ENCODE measurements at regions not wholly inside any gene's neighbourhood (a gene's known extent, or its start where the extent isn't known, plus 50 kb on each side); places are given as distances from the start of the nearest gene placed in this dataset.

DNA sequence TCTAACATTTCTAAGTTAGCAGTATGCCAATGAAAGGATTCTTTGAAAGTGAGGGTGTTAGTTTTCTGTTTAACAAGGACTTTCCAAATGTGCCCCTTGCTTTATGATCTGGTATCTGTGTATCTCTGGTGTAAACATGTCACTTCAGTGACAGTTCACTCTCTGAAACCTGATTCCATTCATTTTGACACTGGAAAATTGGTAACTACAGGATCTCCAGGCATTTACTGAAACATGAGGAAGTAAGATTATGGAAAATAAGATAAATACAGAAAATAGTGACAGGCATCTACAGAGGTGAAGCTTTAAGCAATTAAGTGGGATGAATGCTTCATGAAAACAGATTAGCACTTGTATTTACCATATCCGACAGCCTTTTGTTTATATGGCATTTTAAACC, 101.6 kb upstream of the MYO16 start:
- H3K36me3 Mint-ChIP-seq (ENCODE audit: low read depth): no peaks in the 10 kb centered on the region
- CTCF ChIA-PET: no interaction called here
- no peak overlapping the region for H3K27ac Mint-ChIP-seq
- ATAC-seq: no peak
- H3K4me1 Mint-ChIP-seq (ENCODE audit: low read depth): no peaks in the 10 kb centered on the region
- H3K9me3 Mint-ChIP-seq: peaks cover 3% of the 10 kb centered on the region
- TF ChIP-seq, protein P1, sequence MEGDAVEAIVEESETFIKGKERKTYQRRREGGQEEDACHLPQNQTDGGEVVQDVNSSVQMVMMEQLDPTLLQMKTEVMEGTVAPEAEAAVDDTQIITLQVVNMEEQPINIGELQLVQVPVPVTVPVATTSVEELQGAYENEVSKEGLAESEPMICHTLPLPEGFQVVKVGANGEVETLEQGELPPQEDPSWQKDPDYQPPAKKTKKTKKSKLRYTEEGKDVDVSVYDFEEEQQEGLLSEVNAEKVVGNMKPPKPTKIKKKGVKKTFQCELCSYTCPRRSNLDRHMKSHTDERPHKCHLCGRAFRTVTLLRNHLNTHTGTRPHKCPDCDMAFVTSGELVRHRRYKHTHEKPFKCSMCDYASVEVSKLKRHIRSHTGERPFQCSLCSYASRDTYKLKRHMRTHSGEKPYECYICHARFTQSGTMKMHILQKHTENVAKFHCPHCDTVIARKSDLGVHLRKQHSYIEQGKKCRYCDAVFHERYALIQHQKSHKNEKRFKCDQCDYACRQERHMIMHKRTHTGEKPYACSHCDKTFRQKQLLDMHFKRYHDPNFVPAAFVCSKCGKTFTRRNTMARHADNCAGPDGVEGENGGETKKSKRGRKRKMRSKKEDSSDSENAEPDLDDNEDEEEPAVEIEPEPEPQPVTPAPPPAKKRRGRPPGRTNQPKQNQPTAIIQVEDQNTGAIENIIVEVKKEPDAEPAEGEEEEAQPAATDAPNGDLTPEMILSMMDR (IDR thresholded peaks at IDR 0.05): no peak
- no peak for DNase-seq
- H3K27me3 Mint-ChIP-seq: peaks cover 6% of the 10 kb centered on the region
- intact Hi-C loops (cut with micrococcal nuclease): no loop called here
- no peak overlapping the region for H3K4me3 Mint-ChIP-seq
- POLR2A ChIA-PET: no interaction called here

DNA sequence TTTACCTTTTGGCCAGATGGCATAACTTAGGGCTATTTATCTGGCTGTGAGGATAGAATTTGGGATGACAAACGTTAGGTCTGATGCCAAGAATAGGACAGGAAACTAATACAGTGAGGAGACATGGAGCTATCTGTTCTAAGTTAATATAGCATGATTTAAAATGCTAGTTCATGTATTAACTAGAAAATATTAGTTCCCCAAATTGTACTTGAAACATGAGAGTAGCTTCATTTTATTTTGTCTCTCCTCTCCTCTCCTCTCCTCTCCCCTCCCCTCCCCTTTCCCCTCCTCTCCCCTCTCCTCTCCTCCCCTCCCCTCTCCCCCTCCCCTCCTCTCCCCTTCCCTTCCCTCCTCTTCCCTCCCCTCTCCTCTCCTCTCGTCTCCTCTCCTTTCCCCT, 101.1 kb upstream of the MYO16 start:
- TF ChIP-seq, protein P1 (IDR thresholded peaks at IDR 0.05): no peak
- no peak overlapping the region for H3K4me3 Mint-ChIP-seq
- no peak for DNase-seq
- no peak overlapping the region for H3K27ac Mint-ChIP-seq
- H3K4me1 Mint-ChIP-seq (ENCODE audit: low read depth): no peaks in the 10 kb centered on the region
- no peaks in the 10 kb centered on the region for H3K36me3 Mint-ChIP-seq (ENCODE audit: low read depth)
- ChIA-PET CTCF (no interaction called here), POLR2A (no interaction called here)
- intact Hi-C loops (cut with micrococcal nuclease): no loop called here
- no peak for ATAC-seq
- H3K9me3 Mint-ChIP-seq: peaks cover 2% of the 10 kb centered on the region
- peaks cover 6% of the 10 kb centered on the region for H3K27me3 Mint-ChIP-seq

GRCh38 chr13:108533842-108534241, 95.6 kb upstream of the MYO16 start:
- Mint-ChIP-seq H3K27ac (no peak overlapping the region), H3K4me1 (ENCODE audit: low read depth) (no peaks in the 10 kb centered on the region), H3K9me3 (peaks cover 2% of the 10 kb centered on the region), H3K36me3 (ENCODE audit: low read depth) (no peaks in the 10 kb centered on the region), H3K27me3 (peaks cover 6% of the 10 kb centered on the region), H3K4me3 (no peak overlapping the region)
- POLR2A ChIA-PET: no interaction called here
- TF ChIP-seq, protein P1 (IDR thresholded peaks at IDR 0.05): no peak
- intact Hi-C loops (cut with micrococcal nuclease): no loop called here
- ATAC-seq (no peak), DNase-seq (no peak)
- CTCF ChIA-PET: no interaction called here

DNA sequence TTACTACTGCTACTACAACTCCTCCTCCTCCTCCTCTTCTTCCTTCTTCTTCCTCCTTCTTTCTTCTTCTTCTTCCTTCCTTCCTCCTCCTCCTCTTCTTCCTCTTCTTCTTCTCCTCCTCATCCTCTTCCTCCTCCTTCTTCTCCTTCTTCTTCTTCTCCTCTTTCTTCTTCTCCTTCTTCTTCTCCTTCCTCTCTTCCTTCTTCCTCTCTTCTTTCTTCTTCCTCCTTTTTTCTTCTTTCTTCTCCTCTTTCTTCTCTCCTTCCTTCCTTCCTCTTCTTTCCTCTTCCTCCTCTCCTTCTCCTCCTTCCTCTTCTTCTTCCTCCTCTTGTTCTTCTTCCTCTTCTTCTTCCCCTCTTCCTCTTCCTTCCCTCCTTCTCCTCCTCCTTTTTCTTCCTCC, 94.7 kb upstream of the MYO16 start:
- H3K9me3 Mint-ChIP-seq: peaks cover 2% of the 10 kb centered on the region
- H3K36me3 Mint-ChIP-seq (ENCODE audit: low read depth): no peaks in the 10 kb centered on the region
- H3K27me3 Mint-ChIP-seq: peaks cover 5% of the 10 kb centered on the region
- intact Hi-C loops (cut with micrococcal nuclease): no loop called here
- H3K4me3 Mint-ChIP-seq: no peak overlapping the region
- H3K27ac Mint-ChIP-seq: no peak overlapping the region
- TF ChIP-seq, protein P1 (IDR thresholded peaks at IDR 0.05): no peak
- CTCF ChIA-PET: no interaction called here
- POLR2A ChIA-PET: no interaction called here
- no peak for DNase-seq
- no peaks in the 10 kb centered on the region for H3K4me1 Mint-ChIP-seq (ENCODE audit: low read depth)
- ATAC-seq: no peak

DNA sequence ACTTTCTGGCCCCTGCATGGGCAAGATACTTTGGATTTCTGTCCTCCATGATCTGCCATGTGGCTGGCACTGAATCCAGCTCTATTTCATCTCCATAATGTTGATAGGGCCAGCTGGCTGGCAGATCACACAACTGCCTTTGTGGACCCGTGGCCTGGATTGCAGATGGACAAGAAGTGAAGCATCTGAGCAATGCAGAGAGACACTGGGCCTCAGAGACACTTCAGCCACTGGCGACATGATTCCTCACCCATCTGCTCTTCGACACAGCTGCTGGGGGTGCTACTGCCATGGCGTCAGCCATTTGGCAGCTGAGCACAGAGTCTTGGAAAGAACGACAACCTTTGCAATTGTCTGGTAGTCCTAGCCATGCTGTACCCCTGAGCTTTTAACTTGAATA, 79.5 kb upstream of the MYO16 start:
- Mint-ChIP-seq H3K4me1 (ENCODE audit: low read depth) (no peaks in the 10 kb centered on the region), H3K27me3 (no peaks in the 10 kb centered on the region), H3K4me3 (no peak overlapping the region), H3K9me3 (peaks cover 2% of the 10 kb centered on the region), H3K36me3 (ENCODE audit: low read depth) (no peaks in the 10 kb centered on the region), H3K27ac (no peak overlapping the region)
- DNase-seq (no peak), ATAC-seq (no peak)
- TF ChIP-seq, protein P1 (IDR thresholded peaks at IDR 0.05): no peak
- intact Hi-C loops (cut with micrococcal nuclease): no loop called here
- ChIA-PET POLR2A (interaction anchor here (0.9 kb wide), 1 partner anchor 14 kb away, joined by 3 read pairs; no protein-coding TSS in a partner anchor), CTCF (no interaction called here)

Data from activated CD8-positive, alpha-beta T cell treated with anti-CD3 and anti-CD28 coated beads for 36 hours (primary cell).